NAMALWA (cell line): ENCODE measurements at regions not wholly inside any gene's neighbourhood (a gene's known extent, or its start where the extent isn't known, plus 50 kb on each side); places are given as distances from the start of the nearest gene placed in this dataset.

ENCODE experiments used
- DNase-seq: peaks from one replicate; pipeline ENCODE4 v3.0.0-alpha.2; 2015; ENCODE audit warnings: low spot score

- no peak for DNase-seq
Measured at GRCh38 chr9:131809941-131810344, 70.1 kb upstream of the RAPGEF1 start.

- no peak for DNase-seq
Measured at GRCh38 chr9:131808291-131808690, 68.4 kb upstream of the RAPGEF1 start.

- DNase-seq = no peak
Measured at GRCh38 chr9:131807144-131807983, 67.5 kb upstream of the RAPGEF1 start.

GRCh38 chr9:131805803-131806202 is 65.9 kb upstream of the RAPGEF1 start:
- DNase-seq = no peak

GRCh38 chr9:131804826-131805225 is 65.0 kb upstream of the RAPGEF1 start:
- no peak for DNase-seq

GRCh38 chr9:131803758-131804411 is 64.0 kb upstream of the RAPGEF1 start:
- no peak for DNase-seq

GRCh38 chr9:131801810-131802209 is 61.9 kb upstream of the RAPGEF1 start:
- no peak for DNase-seq

- DNase-seq = no peak
Measured at GRCh38 chr9:131800843-131801242, 61.0 kb upstream of the RAPGEF1 start.

GRCh38 chr9:131800366-131800765 is 60.5 kb upstream of the RAPGEF1 start:
- no peak for DNase-seq

GRCh38 chr9:131799177-131799823 is 59.4 kb upstream of the RAPGEF1 start:
- DNase-seq = peak; percentile 58

GRCh38 chr9:131798246-131798645 is 58.4 kb upstream of the RAPGEF1 start:
- no peak for DNase-seq

GRCh38 chr9:131794393-131794792 is 54.5 kb upstream of the RAPGEF1 start:
- DNase-seq = no peak

- no peak for DNase-seq
Measured at GRCh38 chr9:131791542-131792254, 51.8 kb upstream of the RAPGEF1 start.
